K562 (cell line): ENCODE measurements at regions not wholly inside any gene's neighbourhood (a gene's known extent, or its start where the extent isn't known, plus 50 kb on each side); places are given as distances from the start of the nearest gene placed in this dataset.

Experiments
- ATAC-seq: fragments of 200-7000 bp; cut with Tn5 transposase; 3 replicates; pipeline ENCODE4 v1.9.1; 2020; ENCODE audit warnings: moderate library complexity
- BruUV-seq: library from RNA; stranded (reverse); fragments of 400-500 nt; replicated peaks from 2 replicates; lab custom pipeline; 2021; lab: Mats Ljungman, UMichigan
- CTCF ChIA-PET: fragments of 300-600 bp; formaldehyde crosslinking; extraction: SDS; loops from one replicate; lab custom pipeline; 2021; ENCODE audit warnings: low intra/inter-chr PET ratio; lab: Yijun Ruan, JAX
- POLR2A ChIA-PET: fragments of 300-600, 350-650 bp; sonication (Branson Sonifier 250); formaldehyde crosslinking; extraction: SDS; loops from one replicate; lab custom pipeline; 2021; ENCODE audit warnings: antibody characterized with exemption, inconsistent platforms; lab: Yijun Ruan, JAX
- DNase-seq, 4 experiments: peaks; one replicate each; pipeline versions ENCODE4 v3.0.0 to v3.0.0-alpha.2; 2011 to 2018; ENCODE audit warnings: low spot score in 3 of 4, mixed read lengths in 3 of 4; ENCODE audit errors: extremely low read depth in 1 of 4
- FAIRE-seq: peaks from 2 replicates; lab custom pipeline; 2011; peaks lifted over from hg19 to GRCh38; lab: Jason Lieb, UNC
- H2AFZ ChIP-seq: 2 replicates; pipeline ENCODE4 v1.6.0; 2011; ENCODE audit warnings: low read depth, low read length, control low read depth, inconsistent platforms
- H3K27ac ChIP-seq: fragments of 200-600 bp; 3 replicates; pipeline ENCODE4 v1.8.0; 2011; ENCODE audit warnings: low read depth, mild to moderate bottlenecking, control low read depth, inconsistent platforms, low read length, moderate library complexity, mixed read lengths; ENCODE audit errors: extremely low read depth
- H3K27me3 ChIP-seq, 2 experiments: fragments of 300-600 bp in 1 of 2; 2 replicates in 1 of 2; 3 replicates in 1 of 2; pipeline versions ENCODE4 v1.6.0 to v1.8.0; 2011; ENCODE audit warnings: inconsistent platforms in 2 of 2, low read length in 2 of 2, mild to moderate bottlenecking in 1 of 2, mixed read lengths in 1 of 2, moderate library complexity in 1 of 2; ENCODE audit not compliant: control insufficient read depth in 2 of 2, insufficient read depth in 2 of 2
- H3K36me3 ChIP-seq: fragments of 300-600 bp; 3 replicates; pipeline ENCODE4 v1.8.0; 2011; ENCODE audit warnings: mild to moderate bottlenecking, low read length, inconsistent platforms; ENCODE audit not compliant: control insufficient read depth, insufficient read depth
- H3K4me1 ChIP-seq, 2 experiments: fragments of 200-600 bp in 1 of 2; replicated peaks in 1 of 2; 2 replicates in 1 of 2; 3 replicates in 1 of 2; pipeline versions ENCODE4 v1.5.1 to v1.8.0; 2011; ENCODE audit warnings: inconsistent platforms in 2 of 2, low read length in 2 of 2, mild to moderate bottlenecking in 1 of 2, mixed read lengths in 1 of 2, moderate library complexity in 1 of 2; ENCODE audit not compliant: control insufficient read depth in 2 of 2, insufficient read depth in 2 of 2
- H3K4me2 ChIP-seq: 2 replicates; pipeline ENCODE4 v1.6.1; 2011; ENCODE audit warnings: low read length, control low read depth, inconsistent platforms, mixed read lengths; ENCODE audit not compliant: insufficient read depth
- H3K4me3 ChIP-seq: fragments of 200-600 bp; sonication (generic), shearing (Covaris generic); 2 replicates; pipeline ENCODE4 v1.5.1; 2016; ENCODE audit warnings: control low read depth, inconsistent platforms
- H3K79me2 ChIP-seq: fragments of 200-600 bp; 3 replicates; pipeline ENCODE4 v1.8.0; 2011; ENCODE audit warnings: low read length, inconsistent platforms; ENCODE audit not compliant: control insufficient read depth, insufficient read depth
- H3K9ac ChIP-seq, 2 experiments: 2 replicates each; pipeline versions ENCODE4 v1.6.0 to v1.6.1; 2011; ENCODE audit warnings: low read depth in 2 of 2, low read length in 2 of 2, control low read depth in 1 of 2, inconsistent platforms in 1 of 2, mild to moderate bottlenecking in 1 of 2, mixed read lengths in 1 of 2; ENCODE audit not compliant: insufficient read depth in 1 of 2
- H3K9me1 ChIP-seq: one replicate; pipeline ENCODE4 v1.6.0; 2011; ENCODE audit warnings: inconsistent platforms, mild to moderate bottlenecking, low read length, moderate library complexity; ENCODE audit not compliant: control insufficient read depth, insufficient read depth
- H3K9me3 ChIP-seq: replicated peaks from 2 replicates; pipeline ENCODE4 v1.5.1; 2011; ENCODE audit warnings: low read depth, low read length, inconsistent platforms; ENCODE audit not compliant: control insufficient read depth, insufficient read depth
- H4K20me1 ChIP-seq: replicated peaks from 2 replicates; pipeline ENCODE4 v1.6.1; 2011; ENCODE audit warnings: low read length, inconsistent platforms, mixed read lengths; ENCODE audit not compliant: control insufficient read depth, insufficient read depth
- FOS ChIP-seq: IDR thresholded peaks from 3 replicates; pipeline ENCODE4 v1.6.1; 2011; ENCODE audit not compliant: insufficient read length; ENCODE audit errors: extremely low read depth
- WGBS: fragments of 100-300 bp; shearing (Covaris generic); methylation state at CpG from one replicate; pipeline ENCODE4 v1.1.6; 2016; ENCODE audit warnings: low coverage, mixed read lengths; ENCODE audit not compliant: insufficient coverage; ENCODE audit errors: missing lambda C conversion rate; 5-methylcytosine and 5-hydroxymethylcytosine counted together
- in situ Hi-C: fragments of 300-500 bp; cut with MboI; formaldehyde crosslinking; loops from 4 replicates; pipeline ENCODE4 v1.15.0; 2018; ENCODE audit warnings: inconsistent platforms, mixed read lengths
- intact Hi-C: fragments of 100-400 bp; cut with micrococcal nuclease; formaldehyde crosslinking; loops from 2 replicates; pipeline ENCODE4 v1.14.2; 2022
- TF ChIP-seq, protein P1 (sequence below): IDR thresholded peaks from 3 replicates; pipeline ENCODE4 v1.6.1; 2011; ENCODE audit warnings: borderline replicate concordance, mild to moderate bottlenecking; ENCODE audit not compliant: insufficient read length, insufficient read depth
- TF ChIP-seq, protein P2 (sequence below): sonication (generic); formaldehyde crosslinking; IDR thresholded peaks from 2 replicates; pipeline ENCODE4 v1.8.1; 2023; ENCODE audit warnings: mild to moderate bottlenecking, missing genetic modification reagents

- ChIA-PET CTCF (no interaction called here), POLR2A (interaction anchor here (0.5 to 0.6 kb wide), 2 partner anchors 118 to 242 kb away, joined by 3 read pairs; no protein-coding TSS in a partner anchor)
- H3K79me2 ChIP-seq: no peaks in the 10 kb centered on the region
- no peak overlapping the region for H3K27ac ChIP-seq
- TF ChIP-seq FOS: no peak
- TF ChIP-seq, protein P1, sequence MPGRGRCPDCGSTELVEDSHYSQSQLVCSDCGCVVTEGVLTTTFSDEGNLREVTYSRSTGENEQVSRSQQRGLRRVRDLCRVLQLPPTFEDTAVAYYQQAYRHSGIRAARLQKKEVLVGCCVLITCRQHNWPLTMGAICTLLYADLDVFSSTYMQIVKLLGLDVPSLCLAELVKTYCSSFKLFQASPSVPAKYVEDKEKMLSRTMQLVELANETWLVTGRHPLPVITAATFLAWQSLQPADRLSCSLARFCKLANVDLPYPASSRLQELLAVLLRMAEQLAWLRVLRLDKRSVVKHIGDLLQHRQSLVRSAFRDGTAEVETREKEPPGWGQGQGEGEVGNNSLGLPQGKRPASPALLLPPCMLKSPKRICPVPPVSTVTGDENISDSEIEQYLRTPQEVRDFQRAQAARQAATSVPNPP: no peak
- TF ChIP-seq, protein P2, sequence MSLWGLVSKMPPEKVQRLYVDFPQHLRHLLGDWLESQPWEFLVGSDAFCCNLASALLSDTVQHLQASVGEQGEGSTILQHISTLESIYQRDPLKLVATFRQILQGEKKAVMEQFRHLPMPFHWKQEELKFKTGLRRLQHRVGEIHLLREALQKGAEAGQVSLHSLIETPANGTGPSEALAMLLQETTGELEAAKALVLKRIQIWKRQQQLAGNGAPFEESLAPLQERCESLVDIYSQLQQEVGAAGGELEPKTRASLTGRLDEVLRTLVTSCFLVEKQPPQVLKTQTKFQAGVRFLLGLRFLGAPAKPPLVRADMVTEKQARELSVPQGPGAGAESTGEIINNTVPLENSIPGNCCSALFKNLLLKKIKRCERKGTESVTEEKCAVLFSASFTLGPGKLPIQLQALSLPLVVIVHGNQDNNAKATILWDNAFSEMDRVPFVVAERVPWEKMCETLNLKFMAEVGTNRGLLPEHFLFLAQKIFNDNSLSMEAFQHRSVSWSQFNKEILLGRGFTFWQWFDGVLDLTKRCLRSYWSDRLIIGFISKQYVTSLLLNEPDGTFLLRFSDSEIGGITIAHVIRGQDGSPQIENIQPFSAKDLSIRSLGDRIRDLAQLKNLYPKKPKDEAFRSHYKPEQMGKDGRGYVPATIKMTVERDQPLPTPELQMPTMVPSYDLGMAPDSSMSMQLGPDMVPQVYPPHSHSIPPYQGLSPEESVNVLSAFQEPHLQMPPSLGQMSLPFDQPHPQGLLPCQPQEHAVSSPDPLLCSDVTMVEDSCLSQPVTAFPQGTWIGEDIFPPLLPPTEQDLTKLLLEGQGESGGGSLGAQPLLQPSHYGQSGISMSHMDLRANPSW: no peak
- no peak for DNase-seq
- H3K27me3 ChIP-seq: peaks cover 0 to 6% of the 10 kb centered on the region in 2 experiments; a peak in 1 of 5 replicates
- no peak overlapping the region for H2AFZ ChIP-seq
- H3K9me3 ChIP-seq: no peaks in the 10 kb centered on the region
- H3K4me2 ChIP-seq: no peak overlapping the region
- H4K20me1 ChIP-seq: no peaks in the 10 kb centered on the region; the same call in 1 of the 2 replicates
- no peaks in the 10 kb centered on the region for H3K9me1 ChIP-seq
- 12% methylated on average over 8 of the region's 13 CpGs for WGBS
- no peaks in the 10 kb centered on the region for H3K4me1 ChIP-seq
- no peaks in the 10 kb centered on the region for H3K36me3 ChIP-seq
- no peak overlapping the region for H3K4me3 ChIP-seq
- no peak overlapping the region; a peak in 1 of 4 replicates for H3K9ac ChIP-seq
- FAIRE-seq: no peak
- intact Hi-C loops: no loop called here
- BruUV-seq: no TSS peak
- ATAC-seq: no peak
- in situ Hi-C loops: no loop called here
These were observed 302.4 kb downstream of the MN1 start for GRCh38 chr22:27499121-27499520.
